ENCODE measurements at regions not wholly inside any gene's neighbourhood (a gene's known extent, or its start where the extent isn't known, plus 50 kb on each side); places are given as distances from the start of the nearest gene placed in this dataset.

DNA sequence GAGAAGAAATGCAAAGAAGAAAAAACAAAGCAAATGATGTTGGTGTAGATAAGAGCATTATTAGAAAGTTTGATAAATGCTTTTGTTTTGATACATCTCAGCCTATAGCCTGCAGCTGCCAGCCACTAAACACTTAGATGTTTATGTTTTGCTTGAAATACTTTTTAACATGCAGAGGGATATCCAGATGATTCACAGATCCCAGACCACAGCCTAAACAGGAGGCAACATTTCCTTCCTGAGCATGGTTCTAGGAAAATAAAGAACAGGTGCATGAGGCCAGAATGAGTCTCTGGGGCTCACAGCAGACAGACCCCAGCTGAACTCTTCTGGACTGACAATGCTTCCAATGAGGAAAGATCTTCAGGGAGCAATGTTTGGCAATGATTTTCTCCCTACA, 103.7 kb upstream of the EEA1 start:
- Histone ChIP-seq H3K27ac (no peak overlapping the region), H3K36me3 (no peaks in the 10 kb centered on the region), H3K4me3 (ENCODE audit: low read depth, low read length) (no peak overlapping the region), H3K27me3 (ENCODE audit: insufficient read depth, low read depth, severe bottlenecking) (no peaks in the 10 kb centered on the region), H3K9me3 (ENCODE audit: severe bottlenecking) (no peaks in the 10 kb centered on the region)
- DNase-seq, result no peak
- TF ChIP-seq, protein P1, sequence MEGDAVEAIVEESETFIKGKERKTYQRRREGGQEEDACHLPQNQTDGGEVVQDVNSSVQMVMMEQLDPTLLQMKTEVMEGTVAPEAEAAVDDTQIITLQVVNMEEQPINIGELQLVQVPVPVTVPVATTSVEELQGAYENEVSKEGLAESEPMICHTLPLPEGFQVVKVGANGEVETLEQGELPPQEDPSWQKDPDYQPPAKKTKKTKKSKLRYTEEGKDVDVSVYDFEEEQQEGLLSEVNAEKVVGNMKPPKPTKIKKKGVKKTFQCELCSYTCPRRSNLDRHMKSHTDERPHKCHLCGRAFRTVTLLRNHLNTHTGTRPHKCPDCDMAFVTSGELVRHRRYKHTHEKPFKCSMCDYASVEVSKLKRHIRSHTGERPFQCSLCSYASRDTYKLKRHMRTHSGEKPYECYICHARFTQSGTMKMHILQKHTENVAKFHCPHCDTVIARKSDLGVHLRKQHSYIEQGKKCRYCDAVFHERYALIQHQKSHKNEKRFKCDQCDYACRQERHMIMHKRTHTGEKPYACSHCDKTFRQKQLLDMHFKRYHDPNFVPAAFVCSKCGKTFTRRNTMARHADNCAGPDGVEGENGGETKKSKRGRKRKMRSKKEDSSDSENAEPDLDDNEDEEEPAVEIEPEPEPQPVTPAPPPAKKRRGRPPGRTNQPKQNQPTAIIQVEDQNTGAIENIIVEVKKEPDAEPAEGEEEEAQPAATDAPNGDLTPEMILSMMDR (IDR thresholded peaks at IDR 0.05; ENCODE audit: low read depth, low read length), result no peak

DNA sequence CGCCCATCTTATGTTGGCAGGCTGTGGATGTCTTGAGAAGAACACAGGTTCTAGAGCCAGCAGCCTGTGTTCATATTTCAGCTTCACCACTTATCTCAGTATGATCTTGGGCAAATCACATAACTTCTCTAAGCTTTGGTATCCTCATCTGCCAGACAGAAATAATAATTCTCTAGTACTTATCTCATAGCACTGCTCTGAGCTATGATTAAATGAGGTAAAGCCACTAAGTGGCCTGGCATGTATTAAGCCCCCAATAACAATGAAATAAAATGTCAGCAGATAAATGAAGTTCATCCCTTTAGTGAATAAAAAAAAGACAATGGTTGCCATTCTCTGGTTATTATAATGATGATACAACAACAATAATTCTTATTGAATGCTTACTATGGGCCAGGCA, 104.9 kb upstream of the EEA1 start:
- no peaks in the 10 kb centered on the region for H3K36me3 ChIP-seq
- no peak for DNase-seq
- H3K27ac ChIP-seq, result no peak overlapping the region
- H3K4me3 ChIP-seq (ENCODE audit: low read depth, low read length), result no peak overlapping the region
- TF ChIP-seq, protein P1 (IDR thresholded peaks at IDR 0.05; ENCODE audit: low read depth, low read length), result no peak
- H3K9me3 ChIP-seq (ENCODE audit: severe bottlenecking), result no peaks in the 10 kb centered on the region
- no peaks in the 10 kb centered on the region for H3K27me3 ChIP-seq (ENCODE audit: insufficient read depth, low read depth, severe bottlenecking)

DNA sequence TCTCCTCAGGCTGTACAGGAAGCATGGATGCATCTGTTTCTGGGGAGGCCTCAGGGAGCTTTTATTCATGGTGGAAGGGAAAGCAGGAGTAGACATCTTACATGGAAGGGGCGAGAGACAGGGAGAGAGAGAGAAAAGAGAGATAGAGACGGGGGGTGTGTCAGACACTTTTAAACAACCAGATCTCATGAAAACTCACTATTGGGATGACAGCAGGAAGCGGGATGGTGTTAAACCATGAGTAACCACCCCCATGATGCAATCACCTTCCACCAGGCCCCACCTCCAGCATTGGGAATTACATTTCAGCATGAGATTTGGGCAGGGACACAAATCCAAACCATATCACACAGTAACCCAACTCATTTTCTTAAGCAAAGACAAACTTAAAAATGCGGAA, 110.0 kb upstream of the EEA1 start:
- Histone ChIP-seq H3K36me3 (no peaks in the 10 kb centered on the region), H3K4me3 (ENCODE audit: low read depth, low read length) (no peak overlapping the region), H3K27ac (no peak overlapping the region), H3K9me3 (ENCODE audit: severe bottlenecking) (no peaks in the 10 kb centered on the region), H3K27me3 (ENCODE audit: insufficient read depth, low read depth, severe bottlenecking) (no peaks in the 10 kb centered on the region)
- DNase-seq, result no peak
- TF ChIP-seq, protein P1 (IDR thresholded peaks at IDR 0.05; ENCODE audit: low read depth, low read length), result no peak

DNA sequence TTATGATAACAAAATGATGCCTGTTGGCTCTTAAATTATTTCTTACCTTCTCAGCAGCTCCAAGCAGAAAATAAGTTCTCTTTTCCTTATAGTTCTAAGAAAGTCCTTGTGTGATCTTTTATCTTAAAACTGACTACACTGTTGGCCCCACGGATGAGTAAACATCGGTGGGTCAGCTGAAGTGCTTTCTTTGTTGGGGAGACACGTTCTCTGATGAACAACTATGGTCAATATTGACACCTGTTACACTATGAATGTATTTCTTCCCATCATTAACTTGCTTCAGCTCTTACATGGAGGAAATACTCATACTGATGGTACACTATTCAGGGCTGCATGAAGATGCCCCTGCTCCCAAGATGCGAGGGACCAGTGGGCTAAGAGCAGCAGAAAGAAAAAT, 110.8 kb upstream of the EEA1 start:
- TF ChIP-seq, protein P1 (IDR thresholded peaks at IDR 0.05; ENCODE audit: low read depth, low read length), result no peak
- H3K27me3 ChIP-seq (ENCODE audit: insufficient read depth, low read depth, severe bottlenecking), result no peaks in the 10 kb centered on the region
- DNase-seq, result no peak

DNA sequence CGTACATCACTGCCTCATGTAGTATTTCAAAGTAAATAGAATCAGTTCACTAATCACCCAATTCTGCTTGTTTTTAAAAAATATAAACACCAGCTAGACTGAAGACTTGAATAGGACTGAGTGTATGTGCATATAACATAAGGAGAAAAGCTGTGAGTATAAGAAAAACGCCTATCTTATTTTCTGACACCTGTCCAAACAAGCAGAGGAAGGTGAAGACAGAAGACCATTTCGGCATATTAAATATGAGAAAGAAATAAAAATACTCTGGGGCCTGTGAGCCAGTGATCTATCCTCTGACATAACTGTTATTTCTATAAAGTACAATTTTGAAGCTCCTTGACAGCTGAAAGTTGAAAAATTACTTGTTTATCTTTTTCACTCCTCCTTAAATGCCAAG, 111.3 kb upstream of the EEA1 start:
- DNase-seq, result no peak
- TF ChIP-seq, protein P1 (IDR thresholded peaks at IDR 0.05; ENCODE audit: low read depth, low read length), result no peak
- Histone ChIP-seq H3K27me3 (ENCODE audit: insufficient read depth, low read depth, severe bottlenecking) (no peaks in the 10 kb centered on the region), H3K9me3 (ENCODE audit: severe bottlenecking) (no peaks in the 10 kb centered on the region), H3K4me3 (ENCODE audit: low read depth, low read length) (no peak overlapping the region), H3K27ac (no peak overlapping the region), H3K36me3 (no peaks in the 10 kb centered on the region)

More for the DNA sequence above, 110.8 kb upstream of the EEA1 start:
- Histone ChIP-seq H3K36me3 (no peaks in the 10 kb centered on the region), H3K9me3 (ENCODE audit: severe bottlenecking) (no peaks in the 10 kb centered on the region), H3K4me3 (ENCODE audit: low read depth, low read length) (no peak overlapping the region), H3K27ac (no peak overlapping the region)

DNA sequence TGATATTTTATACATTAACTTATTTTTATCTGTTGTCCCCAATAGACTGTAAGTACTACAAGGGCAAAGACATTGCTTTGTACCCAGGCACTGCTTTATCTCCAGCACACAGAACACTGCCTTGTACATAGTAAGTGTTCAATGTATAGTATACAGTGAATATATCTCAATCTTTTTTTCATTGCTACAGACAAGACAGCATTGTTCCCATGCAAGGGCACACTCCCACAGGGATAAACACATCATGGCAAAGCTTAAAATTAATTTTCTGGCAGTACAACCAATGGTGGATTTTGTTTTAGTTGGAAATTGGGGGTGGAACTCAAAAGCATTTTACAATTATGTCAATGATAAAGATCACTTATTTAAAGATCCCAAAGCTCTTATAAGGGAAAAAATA, 112.3 kb upstream of the EEA1 start:
- DNase-seq, result no peak
- Histone ChIP-seq H3K9me3 (ENCODE audit: severe bottlenecking) (no peaks in the 10 kb centered on the region), H3K4me3 (ENCODE audit: low read depth, low read length) (no peak overlapping the region), H3K36me3 (no peaks in the 10 kb centered on the region), H3K27me3 (ENCODE audit: insufficient read depth, low read depth, severe bottlenecking) (no peaks in the 10 kb centered on the region), H3K27ac (no peak overlapping the region)
- TF ChIP-seq, protein P1 (IDR thresholded peaks at IDR 0.05; ENCODE audit: low read depth, low read length), result no peak

Data from WERI-Rb-1 (cell line).